ENCODE measurements at regions not wholly inside any gene's neighbourhood (a gene's known extent, or its start where the extent isn't known, plus 50 kb on each side); places are given as distances from the start of the nearest gene placed in this dataset.

GRCh38 chr4:60194214-60194613, 1005.9 kb upstream of the ADGRL3 start:
- no peak overlapping the region for H3K9ac ChIP-seq (ENCODE audit: low read depth in 1 of 2, low read length in 2 of 2)
- no peaks in the 10 kb centered on the region for H3K27me3 ChIP-seq (ENCODE audit: control insufficient read depth in 2 of 2, insufficient read depth in 2 of 2, low read length in 2 of 2)
- H3K9me3 ChIP-seq (ENCODE audit: control insufficient read depth in 2 of 2, low read length in 2 of 2) = no peaks in the 10 kb centered on the region
- no peaks in the 10 kb centered on the region for H3K4me1 ChIP-seq (ENCODE audit: control insufficient read depth in 2 of 2, insufficient read depth in 2 of 2, low read length in 2 of 2)
- H3K27ac ChIP-seq (ENCODE audit: low read depth in 2 of 2, low read length in 2 of 2) = no peak overlapping the region
- no peak overlapping the region for H3K4me3 ChIP-seq (ENCODE audit: low read length in 2 of 2)
- H3K36me3 ChIP-seq (ENCODE audit: control insufficient read depth in 2 of 2, insufficient read depth in 2 of 2, low read length in 2 of 2) = no peaks in the 10 kb centered on the region

GRCh38 chr4:60195256-60195655, 1004.9 kb upstream of the ADGRL3 start:
- no peaks in the 10 kb centered on the region for H3K27me3 ChIP-seq (ENCODE audit: control insufficient read depth in 2 of 2, insufficient read depth in 2 of 2, low read length in 2 of 2)
- no peaks in the 10 kb centered on the region for H3K36me3 ChIP-seq (ENCODE audit: control insufficient read depth in 2 of 2, insufficient read depth in 2 of 2, low read length in 2 of 2)
- H3K9me3 ChIP-seq (ENCODE audit: control insufficient read depth in 2 of 2, low read length in 2 of 2) = no peaks in the 10 kb centered on the region
- no peaks in the 10 kb centered on the region for H3K4me1 ChIP-seq (ENCODE audit: control insufficient read depth in 2 of 2, insufficient read depth in 2 of 2, low read length in 2 of 2)
- H3K4me3 ChIP-seq (ENCODE audit: low read length in 2 of 2) = no peak overlapping the region
- H3K9ac ChIP-seq (ENCODE audit: low read depth in 1 of 2, low read length in 2 of 2) = no peak overlapping the region
- H3K27ac ChIP-seq (ENCODE audit: low read depth in 2 of 2, low read length in 2 of 2) = no peak overlapping the region

GRCh38 chr4:60201052-60201673, 999.0 kb upstream of the ADGRL3 start:
- H3K4me3 ChIP-seq (ENCODE audit: low read length in 2 of 2) = no peak overlapping the region

GRCh38 chr4:60209588-60209987, 990.5 kb upstream of the ADGRL3 start:
- Histone ChIP-seq H3K27ac (ENCODE audit: low read depth in 2 of 2, low read length in 2 of 2) (no peak overlapping the region), H3K27me3 (ENCODE audit: control insufficient read depth in 2 of 2, insufficient read depth in 2 of 2, low read length in 2 of 2) (no peaks in the 10 kb centered on the region), H3K4me1 (ENCODE audit: control insufficient read depth in 2 of 2, insufficient read depth in 2 of 2, low read length in 2 of 2) (no peaks in the 10 kb centered on the region), H3K36me3 (ENCODE audit: control insufficient read depth in 2 of 2, insufficient read depth in 2 of 2, low read length in 2 of 2) (no peaks in the 10 kb centered on the region), H3K9ac (ENCODE audit: low read depth in 1 of 2, low read length in 2 of 2) (no peak overlapping the region), H3K9me3 (ENCODE audit: control insufficient read depth in 2 of 2, low read length in 2 of 2) (peaks cover 0 to 2% of the 10 kb centered on the region in 2 donors), H3K4me3 (ENCODE audit: low read length in 2 of 2) (no peak overlapping the region)

More at GRCh38 chr4:60201052-60201673, 999.0 kb upstream of the ADGRL3 start:
- Histone ChIP-seq H3K9me3 (ENCODE audit: control insufficient read depth in 2 of 2, low read length in 2 of 2) (no peaks in the 10 kb centered on the region), H3K27me3 (ENCODE audit: control insufficient read depth in 2 of 2, insufficient read depth in 2 of 2, low read length in 2 of 2) (no peaks in the 10 kb centered on the region), H3K4me1 (ENCODE audit: control insufficient read depth in 2 of 2, insufficient read depth in 2 of 2, low read length in 2 of 2) (no peaks in the 10 kb centered on the region), H3K36me3 (ENCODE audit: control insufficient read depth in 2 of 2, insufficient read depth in 2 of 2, low read length in 2 of 2) (no peaks in the 10 kb centered on the region), H3K9ac (ENCODE audit: low read depth in 1 of 2, low read length in 2 of 2) (no peak overlapping the region), H3K27ac (ENCODE audit: low read depth in 2 of 2, low read length in 2 of 2) (no peak overlapping the region)

- no peaks in the 10 kb centered on the region for H3K27me3 ChIP-seq (ENCODE audit: control insufficient read depth in 2 of 2, insufficient read depth in 2 of 2, low read length in 2 of 2)
- no peak overlapping the region for H3K27ac ChIP-seq (ENCODE audit: low read depth in 2 of 2, low read length in 2 of 2)
- H3K9ac ChIP-seq (ENCODE audit: low read depth in 1 of 2, low read length in 2 of 2) = no peak overlapping the region
- no peaks in the 10 kb centered on the region for H3K9me3 ChIP-seq (ENCODE audit: control insufficient read depth in 2 of 2, low read length in 2 of 2)
- H3K36me3 ChIP-seq (ENCODE audit: control insufficient read depth in 2 of 2, insufficient read depth in 2 of 2, low read length in 2 of 2) = no peaks in the 10 kb centered on the region
- H3K4me1 ChIP-seq (ENCODE audit: control insufficient read depth in 2 of 2, insufficient read depth in 2 of 2, low read length in 2 of 2) = no peaks in the 10 kb centered on the region
- no peak overlapping the region for H3K4me3 ChIP-seq (ENCODE audit: low read length in 2 of 2)
Observed at GRCh38 chr4:60215906-60216305, 984.2 kb upstream of the ADGRL3 start.

- Histone ChIP-seq H3K9ac (ENCODE audit: low read depth in 1 of 2, low read length in 2 of 2) (no peak overlapping the region), H3K4me3 (ENCODE audit: low read length in 2 of 2) (no peak overlapping the region), H3K27ac (ENCODE audit: low read depth in 2 of 2, low read length in 2 of 2) (no peak overlapping the region), H3K36me3 (ENCODE audit: control insufficient read depth in 2 of 2, insufficient read depth in 2 of 2, low read length in 2 of 2) (no peaks in the 10 kb centered on the region), H3K9me3 (ENCODE audit: control insufficient read depth in 2 of 2, low read length in 2 of 2) (no peaks in the 10 kb centered on the region), H3K4me1 (ENCODE audit: control insufficient read depth in 2 of 2, insufficient read depth in 2 of 2, low read length in 2 of 2) (no peaks in the 10 kb centered on the region), H3K27me3 (ENCODE audit: control insufficient read depth in 2 of 2, insufficient read depth in 2 of 2, low read length in 2 of 2) (no peaks in the 10 kb centered on the region)
Observed at GRCh38 chr4:60216752-60217151, 983.4 kb upstream of the ADGRL3 start.

GRCh38 chr4:60221866-60222265, 978.3 kb upstream of the ADGRL3 start:
- H3K4me3 ChIP-seq (ENCODE audit: low read length in 2 of 2) = no peak overlapping the region
- no peaks in the 10 kb centered on the region for H3K4me1 ChIP-seq (ENCODE audit: control insufficient read depth in 2 of 2, insufficient read depth in 2 of 2, low read length in 2 of 2)
- no peaks in the 10 kb centered on the region for H3K36me3 ChIP-seq (ENCODE audit: control insufficient read depth in 2 of 2, insufficient read depth in 2 of 2, low read length in 2 of 2)
- no peak overlapping the region for H3K27ac ChIP-seq (ENCODE audit: low read depth in 2 of 2, low read length in 2 of 2)
- no peaks in the 10 kb centered on the region for H3K9me3 ChIP-seq (ENCODE audit: control insufficient read depth in 2 of 2, low read length in 2 of 2)
- H3K9ac ChIP-seq (ENCODE audit: low read depth in 1 of 2, low read length in 2 of 2) = no peak overlapping the region
- H3K27me3 ChIP-seq (ENCODE audit: control insufficient read depth in 2 of 2, insufficient read depth in 2 of 2, low read length in 2 of 2) = no peaks in the 10 kb centered on the region

- Histone ChIP-seq H3K4me1 (ENCODE audit: control insufficient read depth in 2 of 2, insufficient read depth in 2 of 2, low read length in 2 of 2) (no peaks in the 10 kb centered on the region), H3K27me3 (ENCODE audit: control insufficient read depth in 2 of 2, insufficient read depth in 2 of 2, low read length in 2 of 2) (no peaks in the 10 kb centered on the region), H3K4me3 (ENCODE audit: low read length in 2 of 2) (no peak overlapping the region), H3K27ac (ENCODE audit: low read depth in 2 of 2, low read length in 2 of 2) (no peak overlapping the region), H3K9me3 (ENCODE audit: control insufficient read depth in 2 of 2, low read length in 2 of 2) (no peaks in the 10 kb centered on the region), H3K9ac (ENCODE audit: low read depth in 1 of 2, low read length in 2 of 2) (no peak overlapping the region), H3K36me3 (ENCODE audit: control insufficient read depth in 2 of 2, insufficient read depth in 2 of 2, low read length in 2 of 2) (no peaks in the 10 kb centered on the region)
Observed at GRCh38 chr4:60223208-60223923, 976.8 kb upstream of the ADGRL3 start.

- Histone ChIP-seq H3K9ac (ENCODE audit: low read depth in 1 of 2, low read length in 2 of 2) (no peak overlapping the region), H3K4me1 (ENCODE audit: control insufficient read depth in 2 of 2, insufficient read depth in 2 of 2, low read length in 2 of 2) (no peaks in the 10 kb centered on the region), H3K9me3 (ENCODE audit: control insufficient read depth in 2 of 2, low read length in 2 of 2) (no peaks in the 10 kb centered on the region), H3K36me3 (ENCODE audit: control insufficient read depth in 2 of 2, insufficient read depth in 2 of 2, low read length in 2 of 2) (no peaks in the 10 kb centered on the region), H3K27me3 (ENCODE audit: control insufficient read depth in 2 of 2, insufficient read depth in 2 of 2, low read length in 2 of 2) (no peaks in the 10 kb centered on the region), H3K4me3 (ENCODE audit: low read length in 2 of 2) (no peak overlapping the region), H3K27ac (ENCODE audit: low read depth in 2 of 2, low read length in 2 of 2) (no peak overlapping the region)
Observed at GRCh38 chr4:60241866-60242265, 958.3 kb upstream of the ADGRL3 start.

- no peaks in the 10 kb centered on the region for H3K27me3 ChIP-seq (ENCODE audit: control insufficient read depth in 2 of 2, insufficient read depth in 2 of 2, low read length in 2 of 2)
- no peaks in the 10 kb centered on the region for H3K9me3 ChIP-seq (ENCODE audit: control insufficient read depth in 2 of 2, low read length in 2 of 2)
- H3K4me1 ChIP-seq (ENCODE audit: control insufficient read depth in 2 of 2, insufficient read depth in 2 of 2, low read length in 2 of 2) = no peaks in the 10 kb centered on the region
- no peaks in the 10 kb centered on the region for H3K36me3 ChIP-seq (ENCODE audit: control insufficient read depth in 2 of 2, insufficient read depth in 2 of 2, low read length in 2 of 2)
- no peak overlapping the region for H3K9ac ChIP-seq (ENCODE audit: low read depth in 1 of 2, low read length in 2 of 2)
- no peak overlapping the region for H3K27ac ChIP-seq (ENCODE audit: low read depth in 2 of 2, low read length in 2 of 2)
- no peak overlapping the region for H3K4me3 ChIP-seq (ENCODE audit: low read length in 2 of 2)
Observed at GRCh38 chr4:60249784-60250183, 950.3 kb upstream of the ADGRL3 start.

Measured in mucosa of rectum (tissue), 2 donors.